LNCAP (cell line): ENCODE measurements at regions not wholly inside any gene's neighbourhood (a gene's known extent, or its start where the extent isn't known, plus 50 kb on each side); places are given as distances from the start of the nearest gene placed in this dataset.

Source experiments
- CTCF ChIP-seq: fragments of 450-650 bp; IDR thresholded peaks from 2 replicates; pipeline ENCODE4 v1.5.1; 2017; ENCODE audit warnings: mild to moderate bottlenecking

GRCh38 chr4:75195111-75195510, 262.2 kb downstream of the PARM1 start:
- no peak for TF ChIP-seq CTCF

GRCh38 chr4:75194180-75194579, 261.3 kb downstream of the PARM1 start:
- no peak for TF ChIP-seq CTCF

- no peak for TF ChIP-seq CTCF
Observed at GRCh38 chr4:75189711-75190335, 256.9 kb downstream of the PARM1 start.

- no peak for TF ChIP-seq CTCF
Observed at GRCh38 chr4:75180790-75181776, 248.2 kb downstream of the PARM1 start.

- TF ChIP-seq CTCF, result no peak
Observed at GRCh38 chr4:75180217-75180616, 247.3 kb downstream of the PARM1 start.

- no peak for TF ChIP-seq CTCF
Observed at GRCh38 chr4:75179510-75179909, 246.6 kb downstream of the PARM1 start.

- no peak for TF ChIP-seq CTCF
Observed at GRCh38 chr4:75172551-75172950, 239.6 kb downstream of the PARM1 start.
